ENCODE measurements at regions not wholly inside any gene's neighbourhood (a gene's known extent, or its start where the extent isn't known, plus 50 kb on each side); places are given as distances from the start of the nearest gene placed in this dataset.

DNA sequence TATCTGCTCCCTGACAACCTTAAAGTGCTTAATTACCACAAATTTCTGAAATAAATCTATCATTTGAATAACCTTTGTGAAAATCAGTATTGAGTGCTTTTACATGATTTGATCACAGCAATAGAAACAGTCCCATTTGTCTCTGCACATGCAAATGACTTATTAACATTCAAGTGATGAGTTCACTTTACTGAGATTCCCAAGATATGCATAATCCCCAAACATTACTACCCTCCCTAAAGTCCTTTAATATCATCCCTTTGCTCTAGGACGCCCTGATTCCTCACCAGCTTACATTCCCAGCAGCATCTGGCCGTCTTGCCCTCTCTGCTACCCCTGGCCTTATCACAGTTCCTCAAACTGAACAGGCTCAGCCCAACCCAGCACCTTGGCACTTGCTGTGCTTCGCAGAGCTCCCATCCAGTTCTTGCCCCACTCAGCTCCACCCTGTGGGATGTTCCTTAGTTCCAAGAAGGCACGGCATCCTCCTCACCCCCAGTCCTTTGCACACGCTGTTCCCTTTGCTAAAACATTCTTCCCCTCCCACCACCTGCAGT, 347.5 kb downstream of the PREX1 start:
- H4K8ac ChIP-seq (ENCODE audit: low read length), result no peak overlapping the region
- no peak overlapping the region for H3K4me2 ChIP-seq (ENCODE audit: low read length, poor library complexity, severe bottlenecking)
- 57% methylated on average over 5 of the region's 5 CpGs for WGBS
- H3K36me3 ChIP-seq (ENCODE audit: control insufficient read depth in 1 of 2, insufficient read depth in 2 of 2, low read depth in 1 of 2, low read length in 2 of 2), result no peaks in the 10 kb centered on the region
- no peak for DNase-seq
- H3K23ac ChIP-seq (ENCODE audit: low read length in 2 of 2), result no peak overlapping the region
- no peak overlapping the region for H3K27ac ChIP-seq (ENCODE audit: low read length, poor library complexity, severe bottlenecking)
- no peak overlapping the region for H3K4me3 ChIP-seq (ENCODE audit: insufficient read depth in 1 of 2, low read depth in 1 of 2, low read length in 2 of 2)
- no peak overlapping the region for H2AK5ac ChIP-seq (ENCODE audit: low read length, severe bottlenecking)
- H2BK120ac ChIP-seq (ENCODE audit: low read depth, low read length), result no peak overlapping the region
- H4K91ac ChIP-seq (ENCODE audit: low read length), result no peak overlapping the region
- no peaks in the 10 kb centered on the region for H3K9me3 ChIP-seq (ENCODE audit: control insufficient read depth, low read length)
- H3K4ac ChIP-seq (ENCODE audit: low read depth in 1 of 2, low read length in 2 of 2), result no peak overlapping the region
- H3K79me1 ChIP-seq (replicated peaks; ENCODE audit: low read length, poor library complexity, severe bottlenecking), result no peaks in the 10 kb centered on the region
- no peak overlapping the region for H3K9ac ChIP-seq (ENCODE audit: low read length)
- H3K27me3 ChIP-seq (ENCODE audit: control insufficient read depth in 1 of 2, insufficient read depth in 1 of 2, low read length in 2 of 2), result peaks cover 36 to 72% of the 10 kb centered on the region in 2 experiments
- H2BK5ac ChIP-seq (ENCODE audit: low read depth, low read length, poor library complexity, severe bottlenecking), result no peak overlapping the region
- no peak overlapping the region for H3K18ac ChIP-seq (ENCODE audit: low read depth in 1 of 2, low read length in 2 of 2)
- no peaks in the 10 kb centered on the region for H3K4me1 ChIP-seq (ENCODE audit: control insufficient read depth, insufficient read depth, low read depth, low read length)
- H2BK12ac ChIP-seq (ENCODE audit: low read length in 2 of 2), result no peak overlapping the region
- H2BK15ac ChIP-seq (ENCODE audit: low read depth, poor library complexity, severe bottlenecking), result no peak overlapping the region
- no peak overlapping the region for H3K14ac ChIP-seq (ENCODE audit: low read length in 2 of 2)
- no peak overlapping the region for H2AFZ ChIP-seq (ENCODE audit: low read depth, low read length)

DNA sequence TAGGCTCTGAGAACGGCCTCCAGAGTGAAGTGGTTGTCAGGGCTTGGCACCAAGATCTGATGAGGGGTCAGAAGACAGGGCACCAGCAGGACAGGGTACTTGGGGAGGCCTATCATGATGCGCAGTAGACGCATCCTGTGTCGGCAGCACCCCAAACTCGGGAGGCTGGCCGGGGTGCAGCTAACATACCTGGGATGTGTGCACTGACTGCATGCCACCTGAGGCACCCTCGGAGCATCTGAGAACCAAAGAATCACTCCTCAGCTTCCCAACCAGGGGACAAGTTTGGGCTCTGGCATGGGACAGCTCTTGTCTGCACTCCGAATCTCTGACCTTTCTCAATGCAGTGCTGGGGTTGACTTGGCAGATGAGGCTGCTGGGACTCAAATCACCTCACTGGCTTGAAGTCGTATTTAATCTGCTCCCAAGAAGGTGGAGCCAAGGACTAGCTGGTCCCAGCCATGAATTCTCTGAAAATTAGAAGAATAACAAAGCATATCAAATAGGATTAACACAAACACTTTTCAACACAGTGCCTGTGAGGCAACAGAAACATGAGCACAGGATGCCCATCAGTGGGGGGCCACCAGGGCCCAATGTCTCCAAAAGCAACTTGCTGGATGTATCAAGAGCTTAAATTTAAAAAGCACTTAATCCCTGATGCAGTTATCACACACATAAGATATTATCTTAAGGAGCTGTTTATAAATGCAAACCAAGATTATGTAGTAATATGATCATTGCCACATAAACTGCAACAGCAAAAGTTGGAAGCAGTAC, 348.8 kb downstream of the PREX1 start:
- H2BK12ac ChIP-seq (ENCODE audit: low read length in 2 of 2), result no peak overlapping the region
- H2BK120ac ChIP-seq (ENCODE audit: low read depth, low read length), result no peak overlapping the region
- no peaks in the 10 kb centered on the region for H3K4me1 ChIP-seq (ENCODE audit: control insufficient read depth, insufficient read depth, low read depth, low read length)
- H2BK5ac ChIP-seq (ENCODE audit: low read depth, low read length, poor library complexity, severe bottlenecking), result no peak overlapping the region
- H3K9ac ChIP-seq (ENCODE audit: low read length), result no peak overlapping the region
- no peak overlapping the region for H3K18ac ChIP-seq (ENCODE audit: low read depth in 1 of 2, low read length in 2 of 2)
- H2BK15ac ChIP-seq (ENCODE audit: low read depth, poor library complexity, severe bottlenecking), result no peak overlapping the region
- H3K14ac ChIP-seq (ENCODE audit: low read length in 2 of 2), result no peak overlapping the region
- no peak overlapping the region for H3K4me3 ChIP-seq (ENCODE audit: insufficient read depth in 1 of 2, low read depth in 1 of 2, low read length in 2 of 2)
- H4K8ac ChIP-seq (ENCODE audit: low read length), result no peak overlapping the region
- no peak overlapping the region for H3K27ac ChIP-seq (ENCODE audit: low read length, poor library complexity, severe bottlenecking)
- no peaks in the 10 kb centered on the region for H3K79me1 ChIP-seq (replicated peaks; ENCODE audit: low read length, poor library complexity, severe bottlenecking)
- no peak overlapping the region for H3K23ac ChIP-seq (ENCODE audit: low read length in 2 of 2)
- H2AK5ac ChIP-seq (ENCODE audit: low read length, severe bottlenecking), result no peak overlapping the region
- peaks cover 46 to 81% of the 10 kb centered on the region in 2 experiments for H3K27me3 ChIP-seq (ENCODE audit: control insufficient read depth in 1 of 2, insufficient read depth in 1 of 2, low read length in 2 of 2)
- no peaks in the 10 kb centered on the region for H3K9me3 ChIP-seq (ENCODE audit: control insufficient read depth, low read length)
- no peaks in the 10 kb centered on the region for H3K36me3 ChIP-seq (ENCODE audit: control insufficient read depth in 1 of 2, insufficient read depth in 2 of 2, low read depth in 1 of 2, low read length in 2 of 2)
- H2AFZ ChIP-seq (ENCODE audit: low read depth, low read length), result no peak overlapping the region
- H4K91ac ChIP-seq (ENCODE audit: low read length), result no peak overlapping the region
- DNase-seq, result no peak
- no peak overlapping the region for H3K4me2 ChIP-seq (ENCODE audit: low read length, poor library complexity, severe bottlenecking)
- 81% methylated on average over 9 of the region's 9 CpGs for WGBS
- no peak overlapping the region for H3K4ac ChIP-seq (ENCODE audit: low read depth in 1 of 2, low read length in 2 of 2)

- DNase-seq, result no peak
- Histone ChIP-seq H3K36me3 (ENCODE audit: control insufficient read depth in 1 of 2, insufficient read depth in 2 of 2, low read depth in 1 of 2, low read length in 2 of 2) (no peaks in the 10 kb centered on the region), H2BK12ac (ENCODE audit: low read length in 2 of 2) (no peak overlapping the region), H2BK120ac (ENCODE audit: low read depth, low read length) (no peak overlapping the region), H3K4me1 (ENCODE audit: control insufficient read depth, insufficient read depth, low read depth, low read length) (no peaks in the 10 kb centered on the region), H3K79me1 (replicated peaks; ENCODE audit: low read length, poor library complexity, severe bottlenecking) (no peaks in the 10 kb centered on the region), H2BK15ac (ENCODE audit: low read depth, poor library complexity, severe bottlenecking) (no peak overlapping the region), H2AK5ac (ENCODE audit: low read length, severe bottlenecking) (no peak overlapping the region), H2AFZ (ENCODE audit: low read depth, low read length) (no peak overlapping the region), H2BK5ac (ENCODE audit: low read depth, low read length, poor library complexity, severe bottlenecking) (no peak overlapping the region), H4K8ac (ENCODE audit: low read length) (no peak overlapping the region), H3K27me3 (ENCODE audit: control insufficient read depth in 1 of 2, insufficient read depth in 1 of 2, low read length in 2 of 2) (peaks cover 41 to 80% of the 10 kb centered on the region in 2 experiments), H3K4me3 (ENCODE audit: insufficient read depth in 1 of 2, low read depth in 1 of 2, low read length in 2 of 2) (no peak overlapping the region), H3K4ac (ENCODE audit: low read depth in 1 of 2, low read length in 2 of 2) (no peak overlapping the region), H3K14ac (ENCODE audit: low read length in 2 of 2) (no peak overlapping the region), H4K91ac (ENCODE audit: low read length) (no peak overlapping the region), H3K4me2 (ENCODE audit: low read length, poor library complexity, severe bottlenecking) (no peak overlapping the region), H3K9me3 (ENCODE audit: control insufficient read depth, low read length) (no peaks in the 10 kb centered on the region), H3K23ac (ENCODE audit: low read length in 2 of 2) (no peak overlapping the region), H3K18ac (ENCODE audit: low read depth in 1 of 2, low read length in 2 of 2) (no peak overlapping the region), H3K9ac (ENCODE audit: low read length) (no peak overlapping the region), H3K27ac (ENCODE audit: low read length, poor library complexity, severe bottlenecking) (no peak overlapping the region)
- WGBS, result 70% methylated on average over 5 of the region's 5 CpGs
These were observed 349.4 kb downstream of the PREX1 start for GRCh38 chr20:48478370-48478769.

DNA sequence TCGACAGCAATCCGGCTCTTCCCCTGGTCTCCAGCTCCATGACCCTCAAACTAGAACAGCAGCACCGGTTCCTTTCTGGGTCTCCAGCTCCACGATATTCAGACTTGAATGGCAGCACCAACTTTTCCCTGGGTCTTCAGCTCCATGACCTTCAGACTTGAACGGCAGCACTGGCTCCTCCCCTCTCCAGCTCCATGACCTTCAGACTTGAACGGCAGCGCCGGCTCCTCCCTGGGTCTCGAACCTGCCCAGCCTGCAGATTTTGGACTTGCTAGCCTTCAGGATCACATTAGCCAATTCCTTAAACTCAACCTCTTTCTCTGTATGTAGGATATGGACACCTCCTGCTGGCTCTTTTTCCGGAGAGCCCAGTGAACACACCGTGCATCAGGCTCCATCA, 350.9 kb downstream of the PREX1 start:
- Histone ChIP-seq H3K18ac (ENCODE audit: low read depth in 1 of 2, low read length in 2 of 2) (no peak overlapping the region), H3K9me3 (ENCODE audit: control insufficient read depth, low read length) (no peaks in the 10 kb centered on the region), H2AK5ac (ENCODE audit: low read length, severe bottlenecking) (no peak overlapping the region), H2BK5ac (ENCODE audit: low read depth, low read length, poor library complexity, severe bottlenecking) (no peak overlapping the region), H3K27ac (ENCODE audit: low read length, poor library complexity, severe bottlenecking) (no peak overlapping the region), H2BK120ac (ENCODE audit: low read depth, low read length) (no peak overlapping the region), H3K23ac (ENCODE audit: low read length in 2 of 2) (no peak overlapping the region), H3K4me2 (ENCODE audit: low read length, poor library complexity, severe bottlenecking) (no peak overlapping the region), H2AFZ (ENCODE audit: low read depth, low read length) (no peak overlapping the region), H3K36me3 (ENCODE audit: control insufficient read depth in 1 of 2, insufficient read depth in 2 of 2, low read depth in 1 of 2, low read length in 2 of 2) (no peaks in the 10 kb centered on the region), H3K4ac (ENCODE audit: low read depth in 1 of 2, low read length in 2 of 2) (no peak overlapping the region), H3K27me3 (ENCODE audit: control insufficient read depth in 1 of 2, insufficient read depth in 1 of 2, low read length in 2 of 2) (peaks cover 38 to 84% of the 10 kb centered on the region in 2 experiments), H3K79me1 (replicated peaks; ENCODE audit: low read length, poor library complexity, severe bottlenecking) (no peaks in the 10 kb centered on the region), H4K91ac (ENCODE audit: low read length) (no peak overlapping the region), H3K4me1 (ENCODE audit: control insufficient read depth, insufficient read depth, low read depth, low read length) (peaks cover 1% of the 10 kb centered on the region), H2BK12ac (ENCODE audit: low read length in 2 of 2) (no peak overlapping the region), H2BK15ac (ENCODE audit: low read depth, poor library complexity, severe bottlenecking) (no peak overlapping the region), H3K4me3 (ENCODE audit: insufficient read depth in 1 of 2, low read depth in 1 of 2, low read length in 2 of 2) (no peak overlapping the region), H3K14ac (ENCODE audit: low read length in 2 of 2) (no peak overlapping the region), H4K8ac (ENCODE audit: low read length) (no peak overlapping the region), H3K9ac (ENCODE audit: low read length) (no peak overlapping the region)
- DNase-seq, result no peak
- 88% methylated on average over 11 of the region's 11 CpGs for WGBS
